Effector memory CD4-positive, alpha-beta T cell (primary cell): ENCODE measurements at regions not wholly inside any gene's neighbourhood (a gene's known extent, or its start where the extent isn't known, plus 50 kb on each side); places are given as distances from the start of the nearest gene placed in this dataset.

Experiments
- DNase-seq, 3 donors: peaks; one replicate each; pipeline ENCODE4 v3.0.0-alpha.2; 2020
- H3K27ac ChIP-seq: 2 replicates; pipeline ENCODE4 v1.7.0; 2013; ENCODE audit warnings: mild to moderate bottlenecking, low read length, moderate library complexity; ENCODE audit not compliant: insufficient read depth, poor library complexity, severe bottlenecking
- H3K27me3 ChIP-seq: replicated peaks from 2 replicates; pipeline ENCODE4 v1.7.0; 2013; ENCODE audit warnings: mild to moderate bottlenecking, low read length; ENCODE audit not compliant: insufficient read depth, control insufficient read depth, poor library complexity, severe bottlenecking
- H3K36me3 ChIP-seq: 2 replicates; pipeline ENCODE4 v1.7.0; 2013; ENCODE audit warnings: mild to moderate bottlenecking, low read length, moderate library complexity; ENCODE audit not compliant: control insufficient read depth, insufficient read depth
- H3K4me1 ChIP-seq: 2 replicates; pipeline ENCODE4 v1.7.0; 2013; ENCODE audit warnings: low read length, mild to moderate bottlenecking; ENCODE audit not compliant: control insufficient read depth, insufficient read depth, poor library complexity, severe bottlenecking
- H3K4me3 ChIP-seq: 2 replicates; pipeline ENCODE4 v1.7.0; 2013; ENCODE audit warnings: low read length, low read depth, mild to moderate bottlenecking; ENCODE audit not compliant: insufficient read depth, poor library complexity, severe bottlenecking
- H3K9me3 ChIP-seq: 2 replicates; pipeline ENCODE4 v1.7.0; 2013; ENCODE audit warnings: mild to moderate bottlenecking, low read length, moderate library complexity; ENCODE audit not compliant: control insufficient read depth

- no peak for DNase-seq
- H3K27ac ChIP-seq, result no peak overlapping the region
- no peaks in the 10 kb centered on the region for H3K4me1 ChIP-seq
- no peaks in the 10 kb centered on the region for H3K9me3 ChIP-seq
- H3K4me3 ChIP-seq, result no peak overlapping the region
- H3K27me3 ChIP-seq, result no peaks in the 10 kb centered on the region
- H3K36me3 ChIP-seq, result no peaks in the 10 kb centered on the region
Observed at GRCh38 chr7:12868027-12868426, 180.6 kb downstream of the ARL4A start.

GRCh38 chr7:12870219-12870618 is 182.8 kb downstream of the ARL4A start:
- Histone ChIP-seq H3K27ac (no peak overlapping the region), H3K4me3 (no peak overlapping the region), H3K27me3 (no peaks in the 10 kb centered on the region), H3K36me3 (no peaks in the 10 kb centered on the region), H3K4me1 (no peaks in the 10 kb centered on the region), H3K9me3 (no peaks in the 10 kb centered on the region)
- DNase-seq, result no peak

GRCh38 chr7:12872487-12872886 is 185.1 kb downstream of the ARL4A start:
- no peak overlapping the region for H3K27ac ChIP-seq
- H3K9me3 ChIP-seq, result no peaks in the 10 kb centered on the region
- H3K4me3 ChIP-seq, result no peak overlapping the region
- no peaks in the 10 kb centered on the region for H3K4me1 ChIP-seq
- H3K27me3 ChIP-seq, result no peaks in the 10 kb centered on the region
- no peak for DNase-seq
- H3K36me3 ChIP-seq, result no peaks in the 10 kb centered on the region

GRCh38 chr7:12873571-12873970 is 186.1 kb downstream of the ARL4A start:
- Histone ChIP-seq H3K9me3 (no peaks in the 10 kb centered on the region), H3K36me3 (no peaks in the 10 kb centered on the region), H3K4me1 (no peaks in the 10 kb centered on the region), H3K4me3 (no peak overlapping the region), H3K27me3 (no peaks in the 10 kb centered on the region), H3K27ac (no peak overlapping the region)
- DNase-seq, result no peak

GRCh38 chr7:12879139-12879538 is 191.7 kb downstream of the ARL4A start:
- DNase-seq, result no peak
- Histone ChIP-seq H3K27me3 (no peaks in the 10 kb centered on the region), H3K27ac (no peak overlapping the region), H3K36me3 (no peaks in the 10 kb centered on the region), H3K9me3 (no peaks in the 10 kb centered on the region), H3K4me3 (no peak overlapping the region), H3K4me1 (no peaks in the 10 kb centered on the region)

- no peak overlapping the region for H3K4me3 ChIP-seq
- no peak for DNase-seq
Observed at GRCh38 chr7:12881712-12882111, 194.3 kb downstream of the ARL4A start.

GRCh38 chr7:12882710-12883109 is 195.3 kb downstream of the ARL4A start:
- DNase-seq, result no peak
- Histone ChIP-seq H3K4me1 (no peaks in the 10 kb centered on the region), H3K36me3 (no peaks in the 10 kb centered on the region), H3K27me3 (no peaks in the 10 kb centered on the region), H3K9me3 (no peaks in the 10 kb centered on the region), H3K27ac (no peak overlapping the region), H3K4me3 (no peak overlapping the region)

More at GRCh38 chr7:12881712-12882111, 194.3 kb downstream of the ARL4A start:
- H3K9me3 ChIP-seq, result no peaks in the 10 kb centered on the region
- no peaks in the 10 kb centered on the region for H3K27me3 ChIP-seq
- H3K4me1 ChIP-seq, result no peaks in the 10 kb centered on the region
- no peaks in the 10 kb centered on the region for H3K36me3 ChIP-seq
- no peak overlapping the region for H3K27ac ChIP-seq

GRCh38 chr7:12884033-12884432 is 196.6 kb downstream of the ARL4A start:
- Histone ChIP-seq H3K36me3 (no peaks in the 10 kb centered on the region), H3K4me3 (no peak overlapping the region), H3K9me3 (no peaks in the 10 kb centered on the region), H3K27ac (no peak overlapping the region), H3K27me3 (no peaks in the 10 kb centered on the region), H3K4me1 (no peaks in the 10 kb centered on the region)
- no peak for DNase-seq

- Histone ChIP-seq H3K9me3 (no peaks in the 10 kb centered on the region), H3K4me1 (no peaks in the 10 kb centered on the region), H3K27me3 (no peaks in the 10 kb centered on the region), H3K36me3 (no peaks in the 10 kb centered on the region), H3K27ac (no peak overlapping the region), H3K4me3 (no peak overlapping the region)
- no peak for DNase-seq
Observed at GRCh38 chr7:12884856-12885440, 197.5 kb downstream of the ARL4A start.

GRCh38 chr7:12888717-12889116 is 201.3 kb downstream of the ARL4A start:
- no peak overlapping the region for H3K4me3 ChIP-seq
- DNase-seq, result no peak
- H3K27ac ChIP-seq, result no peak overlapping the region
- H3K4me1 ChIP-seq, result no peaks in the 10 kb centered on the region
- H3K27me3 ChIP-seq, result no peaks in the 10 kb centered on the region
- no peaks in the 10 kb centered on the region for H3K9me3 ChIP-seq
- H3K36me3 ChIP-seq, result no peaks in the 10 kb centered on the region
